ENCODE measurements at regions not wholly inside any gene's neighbourhood (a gene's known extent, or its start where the extent isn't known, plus 50 kb on each side); places are given as distances from the start of the nearest gene placed in this dataset.

- no peak for DNase-seq
Observed at GRCh38 chr7:70986297-70986696, 145.6 kb upstream of the GALNT17 start.

GRCh38 chr7:70994176-70994575, 137.8 kb upstream of the GALNT17 start:
- no peak for DNase-seq

GRCh38 chr7:70997261-70997660, 134.7 kb upstream of the GALNT17 start:
- no peak for DNase-seq

DNA sequence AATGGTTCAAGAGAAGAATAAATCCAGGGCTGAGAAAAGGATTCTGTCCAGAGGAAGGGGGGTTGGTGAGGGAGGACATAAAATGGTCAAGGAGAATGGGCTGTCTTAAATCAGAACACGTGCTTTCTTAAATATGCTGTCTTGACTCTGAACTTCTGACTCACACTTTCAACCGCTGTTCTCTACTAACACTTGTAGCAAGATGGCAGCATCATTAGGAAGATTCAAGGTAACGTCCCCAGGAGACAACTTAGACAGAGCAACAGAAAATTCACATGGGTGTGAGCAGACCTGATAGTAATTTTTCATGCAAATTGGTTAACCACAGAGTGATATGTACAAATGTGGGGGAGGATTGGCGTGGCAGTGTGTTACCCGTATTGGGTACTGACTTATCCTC, 126.8 kb upstream of the GALNT17 start:
- DNase-seq, result no peak

DNA sequence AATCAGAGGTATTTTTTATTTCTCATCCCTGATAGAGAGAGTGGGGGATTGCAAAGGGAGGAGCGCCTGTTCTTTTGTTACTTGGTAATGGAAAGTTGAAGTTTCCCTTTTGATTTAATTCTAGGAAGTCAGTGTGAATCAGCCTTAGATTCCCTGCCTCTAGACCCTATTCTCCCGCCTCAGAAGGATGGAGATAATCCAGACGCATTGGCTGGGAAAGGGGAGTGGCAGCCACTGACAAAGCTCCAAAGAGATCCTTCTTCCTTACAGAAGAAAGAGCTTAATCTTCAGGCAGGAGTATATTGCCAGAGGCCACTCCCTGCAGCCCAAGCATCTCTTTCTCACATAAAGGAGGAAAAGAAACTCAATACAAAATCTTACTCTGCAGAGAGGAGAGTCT, 122.3 kb upstream of the GALNT17 start:
- DNase-seq, result no peak

DNA sequence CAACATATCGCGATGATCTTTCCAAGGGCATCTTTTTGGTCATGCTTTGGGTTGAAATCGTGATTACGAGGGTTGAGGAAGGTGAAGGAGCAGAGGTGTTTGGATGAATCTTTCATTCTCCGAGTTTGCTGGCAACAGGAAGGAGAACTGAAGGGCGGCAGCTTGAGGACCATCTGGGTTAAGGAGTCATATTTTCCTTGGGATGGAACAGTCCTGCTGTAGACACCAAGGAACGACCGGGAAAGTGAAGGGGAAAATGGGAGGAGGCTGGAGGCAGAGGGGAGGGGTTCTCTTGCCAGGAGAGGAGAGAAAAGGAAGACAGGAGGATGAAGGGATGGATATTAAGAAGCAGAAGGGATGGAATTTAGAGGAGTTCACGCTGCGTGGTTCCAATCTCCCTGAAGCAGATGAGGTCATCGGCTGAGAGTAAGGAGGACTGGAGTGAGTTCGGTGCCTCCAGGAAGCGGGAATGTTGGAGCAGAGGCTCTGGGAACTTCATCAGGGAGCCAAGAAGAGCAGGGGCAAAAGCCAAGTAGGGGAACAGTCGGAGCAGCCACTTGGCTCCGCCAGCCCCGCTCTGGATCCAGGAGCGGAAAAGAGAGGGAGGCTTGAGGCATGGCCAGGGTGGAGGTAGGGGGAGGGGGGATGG, 116.6 kb upstream of the GALNT17 start:
- no peak for DNase-seq

DNA sequence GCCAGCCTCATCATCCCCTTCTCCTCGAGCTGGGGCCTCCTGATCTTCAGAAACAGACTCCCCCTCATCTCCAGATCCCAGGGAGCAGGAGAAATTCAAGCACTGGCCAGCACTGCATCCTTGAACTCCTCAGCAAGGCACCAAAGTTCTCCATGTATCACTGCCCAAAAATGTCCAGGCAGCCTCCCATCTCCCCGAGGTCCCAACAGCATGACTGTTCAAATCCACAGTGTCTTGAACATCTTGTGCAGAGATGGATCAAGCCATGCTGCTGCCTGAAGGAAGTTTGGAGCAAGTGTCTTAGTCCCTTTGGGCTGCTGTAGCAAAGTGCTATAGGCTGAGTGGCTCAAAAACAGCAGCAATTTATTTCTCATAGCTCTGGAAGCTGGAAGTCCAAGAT, 115.5 kb upstream of the GALNT17 start:
- DNase-seq, result no peak

GRCh38 chr7:71017602-71018001, 114.3 kb upstream of the GALNT17 start:
- DNase-seq, result no peak

DNA sequence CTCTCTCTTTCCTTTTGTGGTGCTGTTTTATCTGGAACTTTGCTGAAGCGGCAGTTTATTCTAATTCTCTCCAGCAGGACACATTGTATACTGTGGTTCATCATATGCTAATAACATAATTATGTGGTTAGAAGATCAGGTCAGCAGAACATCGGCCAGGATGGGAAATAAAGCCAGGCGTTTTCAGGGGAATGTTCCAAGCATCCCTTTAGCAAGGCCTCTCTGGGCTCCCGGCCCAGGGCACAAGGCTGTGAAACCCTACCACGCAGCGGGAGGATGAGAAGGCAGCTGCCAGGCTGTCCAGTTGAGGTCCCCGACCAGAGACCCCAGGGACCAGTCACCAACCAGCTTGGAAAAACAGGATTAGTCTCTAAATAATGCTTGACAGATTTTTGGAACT, 112.2 kb upstream of the GALNT17 start:
- DNase-seq, result no peak

DNA sequence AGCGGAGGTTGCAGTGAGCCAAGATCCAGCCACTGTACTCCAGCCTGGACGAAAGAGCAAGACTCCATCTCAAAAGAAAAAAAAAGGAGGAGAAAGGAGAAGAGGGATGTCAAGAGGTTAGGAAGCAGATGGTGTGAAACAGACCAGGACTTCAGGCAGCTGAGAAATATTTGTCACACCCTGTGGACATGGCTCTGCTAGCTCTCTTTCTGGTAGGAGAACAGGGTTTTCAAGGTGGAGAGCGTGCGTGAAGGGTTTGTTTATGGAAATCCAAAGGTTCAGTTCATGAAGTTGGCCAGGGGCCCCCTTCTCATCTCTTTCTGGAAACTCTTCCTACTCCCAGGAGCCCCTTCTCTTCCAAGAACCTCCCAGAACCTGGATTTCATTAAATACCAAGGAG, 110.8 kb upstream of the GALNT17 start:
- DNase-seq, result no peak

DNA sequence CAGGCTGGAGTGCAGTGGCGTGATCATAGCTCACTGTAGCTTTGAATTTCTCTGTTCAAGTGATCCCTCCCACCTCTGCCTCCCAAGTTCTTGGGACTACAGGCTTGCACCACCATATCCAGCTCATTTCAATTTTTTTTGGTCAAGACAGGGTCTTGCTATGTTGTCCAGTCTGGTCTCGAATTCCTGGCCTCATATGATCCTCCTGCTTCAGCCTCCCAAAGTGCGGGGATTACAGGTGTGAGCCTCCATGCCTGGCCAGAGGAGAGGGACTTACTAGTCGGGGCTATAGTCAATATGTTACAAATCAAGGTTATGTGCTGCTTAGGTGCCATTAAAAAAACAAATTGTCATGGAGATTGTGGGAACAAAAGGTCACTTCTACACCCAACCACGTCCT, 105.3 kb upstream of the GALNT17 start:
- DNase-seq, result no peak

- DNase-seq, result no peak
Observed at GRCh38 chr7:71034243-71034642, 97.7 kb upstream of the GALNT17 start.

DNA sequence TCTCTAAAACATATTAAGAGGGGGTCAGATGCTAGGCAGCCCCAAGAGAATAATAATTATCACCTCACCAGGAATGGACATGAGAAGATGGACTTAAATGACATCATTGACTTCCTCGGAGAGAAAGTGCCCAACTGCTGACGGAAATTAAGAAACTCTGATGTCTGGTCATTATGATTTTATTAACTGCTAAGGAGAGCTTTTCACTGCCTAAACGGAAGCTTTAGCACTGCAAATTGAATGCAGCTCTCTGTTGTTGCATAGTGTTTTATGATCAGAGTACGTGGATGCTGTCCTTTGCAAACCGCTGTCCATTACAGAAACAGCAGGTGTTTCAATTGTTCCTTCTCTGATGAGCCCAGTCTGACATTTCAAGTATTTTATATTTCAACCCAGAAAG, 89.4 kb upstream of the GALNT17 start:
- DNase-seq, result no peak

GRCh38 chr7:71050492-71050891, 81.5 kb upstream of the GALNT17 start:
- DNase-seq, result no peak

GRCh38 chr7:71055504-71055903, 76.4 kb upstream of the GALNT17 start:
- DNase-seq, result no peak

DNA sequence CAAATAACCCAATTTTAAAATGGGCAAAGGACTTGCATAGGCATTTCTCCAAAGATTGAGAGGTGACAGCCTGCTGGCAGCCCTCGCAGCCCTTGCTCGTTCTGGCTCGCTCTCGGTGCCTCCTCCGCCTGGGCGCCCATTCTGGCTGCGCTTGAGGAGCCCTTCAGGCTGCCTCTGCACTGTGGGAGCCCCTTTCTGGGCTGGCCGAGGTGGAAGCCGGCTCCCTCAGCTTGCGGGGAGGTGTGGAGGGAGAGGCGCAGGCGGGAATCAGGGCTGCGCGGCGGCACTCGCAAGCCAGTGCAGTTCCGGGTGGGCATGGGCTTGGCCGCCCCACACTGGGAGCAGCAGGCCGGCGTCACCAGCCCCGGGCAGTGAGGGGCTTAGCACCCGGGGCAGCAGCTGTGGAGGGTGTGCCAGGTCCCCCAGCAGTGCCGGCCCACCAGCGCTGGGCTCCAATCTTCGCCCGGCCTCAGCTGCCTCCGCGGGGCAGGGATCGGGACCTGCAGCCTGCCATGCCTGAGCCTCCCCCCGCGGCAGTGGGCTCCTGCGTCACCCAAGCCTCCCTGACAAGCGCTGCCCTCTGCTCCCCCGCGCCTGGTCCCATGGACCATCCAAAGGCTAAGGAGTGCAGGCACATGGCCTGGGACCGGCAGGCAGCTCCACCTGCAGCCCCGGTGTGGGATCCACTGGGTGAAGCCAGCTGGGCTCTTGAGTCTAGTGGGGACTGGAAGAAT, 54.0 kb upstream of the GALNT17 start:
- no peak for DNase-seq
